Type B pancreatic cell (in vitro differentiated cells): ENCODE measurements at regions not wholly inside any gene's neighbourhood (a gene's known extent, or its start where the extent isn't known, plus 50 kb on each side); places are given as distances from the start of the nearest gene placed in this dataset.

Experiments
- DNase-seq: peaks from one replicate; pipeline ENCODE4 v3.0.0; 2021; ENCODE audit warnings: mixed read lengths; ENCODE audit not compliant: unreplicated experiment; ENCODE audit errors: extremely low spot score
- H3K27ac Mint-ChIP-seq: 2 replicates; pipeline ENCODE4 v1.8.0; 2021; ENCODE audit warnings: mild to moderate bottlenecking, mixed read lengths
- H3K27me3 Mint-ChIP-seq: 2 replicates; pipeline ENCODE4 v1.8.0; 2021; ENCODE audit warnings: mixed read lengths
- H3K36me3 Mint-ChIP-seq: 2 replicates; pipeline ENCODE4 v1.8.0; 2021; ENCODE audit warnings: mixed read lengths
- H3K4me1 Mint-ChIP-seq: one replicate; pipeline ENCODE4 v1.8.0; 2021; ENCODE audit warnings: mixed read lengths; ENCODE audit not compliant: unreplicated experiment
- H3K4me3 Mint-ChIP-seq: 2 replicates; pipeline ENCODE4 v1.8.0; 2021; ENCODE audit warnings: mild to moderate bottlenecking, mixed read lengths
- H3K9me3 Mint-ChIP-seq: 2 replicates; pipeline ENCODE4 v1.8.0; 2021; ENCODE audit warnings: mixed read lengths
- CTCF ChIP-seq: fragments of 200-600 bp; sonication (generic); conservative IDR thresholded peaks from 2 replicates; pipeline ENCODE4 v1.5.0; 2021; ENCODE audit warnings: antibody characterized with exemption, mild to moderate bottlenecking

- TF ChIP-seq CTCF = no peak
- DNase-seq = peak; percentile 22
- peaks cover 34% of the 10 kb centered on the region for H3K27me3 Mint-ChIP-seq
- H3K4me3 Mint-ChIP-seq = peak overlapping the region; percentile 63
- no peaks in the 10 kb centered on the region for H3K9me3 Mint-ChIP-seq
- H3K27ac Mint-ChIP-seq = peak overlapping the region; percentile 61
- H3K4me1 Mint-ChIP-seq = peaks cover 42% of the 10 kb centered on the region
- H3K36me3 Mint-ChIP-seq = peaks cover 3% of the 10 kb centered on the region
These were observed 136.5 kb upstream of the CCND2 start for GRCh38 chr12:4137015-4137414.

- H3K9me3 Mint-ChIP-seq = no peaks in the 10 kb centered on the region
- TF ChIP-seq CTCF = no peak
- H3K36me3 Mint-ChIP-seq = peaks cover 3% of the 10 kb centered on the region
- H3K27me3 Mint-ChIP-seq = peaks cover 34% of the 10 kb centered on the region
- peak overlapping the region; percentile 61 for H3K27ac Mint-ChIP-seq
- H3K4me3 Mint-ChIP-seq = peak overlapping the region; percentile 63
- H3K4me1 Mint-ChIP-seq = peaks cover 36% of the 10 kb centered on the region
- no peak for DNase-seq
These were observed 137.5 kb upstream of the CCND2 start for GRCh38 chr12:4135919-4136605.

- DNase-seq = peak; percentile 55
- Mint-ChIP-seq H3K27ac (peak overlapping the region; percentile 3), H3K4me1 (peaks cover 30% of the 10 kb centered on the region), H3K4me3 (peak overlapping the region; percentile 66), H3K9me3 (no peaks in the 10 kb centered on the region), H3K36me3 (no peaks in the 10 kb centered on the region), H3K27me3 (peaks cover 31% of the 10 kb centered on the region)
- no peak for TF ChIP-seq CTCF
These were observed 138.9 kb upstream of the CCND2 start for GRCh38 chr12:4134448-4135263.

GRCh38 chr12:4133636-4134447 is 139.7 kb upstream of the CCND2 start:
- TF ChIP-seq CTCF = no peak
- Mint-ChIP-seq H3K27me3 (peaks cover 25% of the 10 kb centered on the region), H3K4me3 (no peak overlapping the region), H3K9me3 (no peaks in the 10 kb centered on the region), H3K4me1 (peaks cover 30% of the 10 kb centered on the region), H3K27ac (no peak overlapping the region), H3K36me3 (no peaks in the 10 kb centered on the region)
- peak; percentile 37 for DNase-seq

- peaks cover 30% of the 10 kb centered on the region for H3K4me1 Mint-ChIP-seq
- peak; percentile 54 for DNase-seq
- H3K27me3 Mint-ChIP-seq = peaks cover 28% of the 10 kb centered on the region
- no peaks in the 10 kb centered on the region for H3K9me3 Mint-ChIP-seq
- no peak overlapping the region for H3K27ac Mint-ChIP-seq
- no peaks in the 10 kb centered on the region for H3K36me3 Mint-ChIP-seq
- H3K4me3 Mint-ChIP-seq = no peak overlapping the region
- no peak for TF ChIP-seq CTCF
These were observed 140.5 kb upstream of the CCND2 start for GRCh38 chr12:4133029-4133428.
